ENCODE measurements at regions not wholly inside any gene's neighbourhood (a gene's known extent, or its start where the extent isn't known, plus 50 kb on each side); places are given as distances from the start of the nearest gene placed in this dataset.
"Not testable (repeated sequence)": the region's sequence is repeated elsewhere in the genome, so short reads cannot be mapped to it uniquely, and the experiment has no call there.

- TF ChIP-seq PATZ1 (CRISPR knock-in tag; IDR thresholded peaks at IDR 0.05; ENCODE audit: borderline replicate concordance) (no peak), TOX (CRISPR knock-in tag; IDR thresholded peaks at IDR 0.05; ENCODE audit: borderline replicate concordance) (no peak), CREB5 (CRISPR knock-in tag; IDR thresholded peaks at IDR 0.05; ENCODE audit: low read depth) (no peak), CSDC2 (CRISPR knock-in tag; IDR thresholded peaks at IDR 0.05) (no peak), PPARA (CRISPR knock-in tag; IDR thresholded peaks at IDR 0.05; ENCODE audit: borderline replicate concordance) (no peak), TSHZ2 (CRISPR knock-in tag; IDR thresholded peaks at IDR 0.05) (no peak)
- no peak for ATAC-seq
Measured at GRCh38 chr1:121459235-121459634, 274.5 kb downstream of the SRGAP2C start.

- ATAC-seq = not testable (repeated sequence)
Measured at GRCh38 chr1:121469395-121469794, 284.6 kb downstream of the SRGAP2C start.

GRCh38 chr1:121470401-121470800 lies 285.6 kb downstream of the SRGAP2C start:
- not testable (repeated sequence) for ATAC-seq

GRCh38 chr1:121471523-121471922 lies 286.7 kb downstream of the SRGAP2C start:
- ATAC-seq = no peak
- TF ChIP-seq POU6F1 (CRISPR knock-in tag; IDR thresholded peaks at IDR 0.05; ENCODE audit: borderline replicate concordance, low read depth) = no peak
- no peak for TF ChIP-seq ZFP3 (CRISPR knock-in tag; IDR thresholded peaks at IDR 0.05)
- no peak for TF ChIP-seq ZC3H10 (CRISPR knock-in tag; IDR thresholded peaks at IDR 0.05)
- no peak for TF ChIP-seq ZNF70 (CRISPR knock-in tag; IDR thresholded peaks at IDR 0.05)
- TF ChIP-seq PATZ1 (CRISPR knock-in tag; IDR thresholded peaks at IDR 0.05; ENCODE audit: borderline replicate concordance) = no peak
- TF ChIP-seq TOX (CRISPR knock-in tag; IDR thresholded peaks at IDR 0.05; ENCODE audit: borderline replicate concordance) = no peak
- no peak for TF ChIP-seq RARB (CRISPR knock-in tag; IDR thresholded peaks at IDR 0.05)
- no peak for TF ChIP-seq CSRNP3 (CRISPR knock-in tag; IDR thresholded peaks at IDR 0.05)
- no peak for TF ChIP-seq SNAI2 (CRISPR knock-in tag; IDR thresholded peaks at IDR 0.05)
- no peak for TF ChIP-seq ESRRG (CRISPR knock-in tag; IDR thresholded peaks at IDR 0.05)
- no peak for TF ChIP-seq ZNF565 (CRISPR knock-in tag; conservative IDR thresholded peaks at IDR 0.05; ENCODE audit: low read depth)
- no peak for TF ChIP-seq BACH2 (CRISPR knock-in tag; IDR thresholded peaks at IDR 0.05; ENCODE audit: borderline replicate concordance)
- no peak for TF ChIP-seq ARNTL (CRISPR knock-in tag; IDR thresholded peaks at IDR 0.05; ENCODE audit: borderline replicate concordance, low read depth)
